ENCODE measurements at regions not wholly inside any gene's neighbourhood (a gene's known extent, or its start where the extent isn't known, plus 50 kb on each side); places are given as distances from the start of the nearest gene placed in this dataset.
"Not testable (repeated sequence)": the region's sequence is repeated elsewhere in the genome, so short reads cannot be mapped to it uniquely, and the experiment has no call there.

GRCh38 chr6:11961923-11962322 lies 50.2 kb upstream of the HIVEP1 start:
- DNase-seq: no peak

GRCh38 chr6:11960909-11961779 lies 51.0 kb upstream of the HIVEP1 start:
- no peak for DNase-seq

GRCh38 chr6:11956781-11957180 lies 55.3 kb upstream of the HIVEP1 start:
- no peak for DNase-seq

GRCh38 chr6:11953641-11954040 lies 58.5 kb upstream of the HIVEP1 start:
- no peak for DNase-seq

- no peak for DNase-seq
Measured at GRCh38 chr6:11952316-11952715, 59.8 kb upstream of the HIVEP1 start.

GRCh38 chr6:11951868-11952267 lies 60.2 kb upstream of the HIVEP1 start:
- no peak for DNase-seq

- no peak for DNase-seq
Measured at GRCh38 chr6:11950109-11950508, 62.0 kb upstream of the HIVEP1 start.

- DNase-seq: no peak
Measured at GRCh38 chr6:11947575-11947974, 64.5 kb upstream of the HIVEP1 start.

GRCh38 chr6:11947063-11947462 lies 65.0 kb upstream of the HIVEP1 start:
- DNase-seq: no peak

GRCh38 chr6:11944111-11944510 lies 68.0 kb upstream of the HIVEP1 start:
- no peak for DNase-seq

GRCh38 chr6:11943060-11943459 lies 69.1 kb upstream of the HIVEP1 start:
- no peak for DNase-seq

GRCh38 chr6:11942185-11942864 lies 69.8 kb upstream of the HIVEP1 start:
- DNase-seq: no peak

- not testable (repeated sequence) for DNase-seq
Measured at GRCh38 chr6:11940532-11941166, 71.5 kb upstream of the HIVEP1 start.

- no peak for DNase-seq
Measured at GRCh38 chr6:11938285-11938890, 73.7 kb upstream of the HIVEP1 start.

- no peak for DNase-seq
Measured at GRCh38 chr6:11934638-11935037, 77.5 kb upstream of the HIVEP1 start.

- DNase-seq: not testable (repeated sequence)
Measured at GRCh38 chr6:11932892-11933291, 79.2 kb upstream of the HIVEP1 start.

- no peak for DNase-seq
Measured at GRCh38 chr6:11931296-11932035, 80.6 kb upstream of the HIVEP1 start.

- not testable (repeated sequence) for DNase-seq
Measured at GRCh38 chr6:11930834-11931233, 81.3 kb upstream of the HIVEP1 start.

GRCh38 chr6:11930240-11930639 lies 81.9 kb upstream of the HIVEP1 start:
- DNase-seq: no peak

- no peak for DNase-seq
Measured at GRCh38 chr6:11929241-11929835, 82.8 kb upstream of the HIVEP1 start.

- DNase-seq: no peak
Measured at GRCh38 chr6:11926594-11927407, 85.3 kb upstream of the HIVEP1 start.
